Kidney (tissue), 13 donors: ENCODE measurements at regions not wholly inside any gene's neighbourhood (a gene's known extent, or its start where the extent isn't known, plus 50 kb on each side); places are given as distances from the start of the nearest gene placed in this dataset.
"Not testable (repeated sequence)": the region's sequence is repeated elsewhere in the genome, so short reads cannot be mapped to it uniquely, and the experiment has no call there.

ENCODE experiments used
- DNase-seq, 5 donors: peaks; one replicate each; pipeline ENCODE4 v3.0.0-alpha.2; 2013 to 2020
- FAIRE-seq: peaks from 2 replicates; lab custom pipeline; 2012; peaks lifted over from hg19 to GRCh38; lab: Jason Lieb, UNC
- H3K27ac ChIP-seq, 2 donors: one replicate each; pipeline ENCODE4 v1.7.0; 2013; ENCODE audit warnings: low read depth in 2 of 2, low read length in 2 of 2, inconsistent platforms in 1 of 2
- H3K27me3 ChIP-seq: one replicate; pipeline ENCODE4 v1.7.1; 2013; ENCODE audit warnings: low read length, inconsistent platforms; ENCODE audit not compliant: control insufficient read depth, insufficient read depth
- H3K36me3 ChIP-seq, 3 donors: one replicate each; pipeline versions ENCODE4 v1.7.0 to v1.7.1; 2013; ENCODE audit warnings: low read length in 3 of 3, control low read depth in 1 of 3, inconsistent platforms in 1 of 3; ENCODE audit not compliant: insufficient read depth in 3 of 3, control insufficient read depth in 2 of 3
- H3K4me1 ChIP-seq, 3 donors: one replicate each; pipeline versions ENCODE4 v1.7.0 to v1.7.1; 2013; ENCODE audit warnings: low read length in 3 of 3, inconsistent platforms in 1 of 3, low read depth in 1 of 3; ENCODE audit not compliant: control insufficient read depth in 2 of 3, insufficient read depth in 2 of 3
- H3K4me3 ChIP-seq, 3 donors: one replicate each; pipeline versions ENCODE4 v1.7.0 to v1.8.1; 2013; ENCODE audit warnings: low read length in 3 of 3, control low read depth in 1 of 3, inconsistent platforms in 1 of 3
- H3K9ac ChIP-seq, 3 donors: one replicate each; pipeline versions ENCODE4 v1.7.0 to v1.7.1; 2013; ENCODE audit warnings: low read length in 3 of 3, control low read depth in 1 of 3, inconsistent platforms in 1 of 3
- H3K9me3 ChIP-seq, 3 donors: one replicate each; pipeline versions ENCODE4 v1.7.0 to v1.7.1; 2013; ENCODE audit warnings: low read length in 3 of 3, control low read depth in 1 of 3, inconsistent platforms in 1 of 3; ENCODE audit not compliant: control insufficient read depth in 2 of 3, insufficient read depth in 1 of 3
- CTCF ChIP-seq: IDR thresholded peaks from 3 replicates; pipeline ENCODE4 v1.5.1; 2012; ENCODE audit warnings: mild to moderate bottlenecking, moderate library complexity, borderline replicate concordance; ENCODE audit not compliant: insufficient read depth; ENCODE audit errors: extremely low read depth
- intact Hi-C: fragments of 100-400 bp; cut with DNase I; formaldehyde crosslinking; loops from one replicate; pipeline ENCODE4 v1.11.1; 2022
- donor health status: control.
- donor health status: control.
- donor health status: control.
- donor health status: control.
- donor health status: control.
- donor health status: DM: yes; HTN: yes; CAD: no.
- donor health status: Normal renal cell carcinoma (clear cell type).

- FAIRE-seq (no peak), DNase-seq (peak in 1 of 5 donors; percentile 35)
- Histone ChIP-seq H3K4me1 (peaks cover 0 to 3% (median 0%) of the 10 kb centered on the region in 3 donors), H3K9ac (no peak overlapping the region), H3K9me3 (no peaks in the 10 kb centered on the region), H3K27me3 (no peaks in the 10 kb centered on the region), H3K27ac (no peak overlapping the region), H3K4me3 (no peak overlapping the region), H3K36me3 (no peaks in the 10 kb centered on the region)
- TF ChIP-seq CTCF: no peak
- intact Hi-C loops: no loop called here
Observed at GRCh38 chr17:49898366-49899190, 50.7 kb upstream of the TAC4 start.

DNA sequence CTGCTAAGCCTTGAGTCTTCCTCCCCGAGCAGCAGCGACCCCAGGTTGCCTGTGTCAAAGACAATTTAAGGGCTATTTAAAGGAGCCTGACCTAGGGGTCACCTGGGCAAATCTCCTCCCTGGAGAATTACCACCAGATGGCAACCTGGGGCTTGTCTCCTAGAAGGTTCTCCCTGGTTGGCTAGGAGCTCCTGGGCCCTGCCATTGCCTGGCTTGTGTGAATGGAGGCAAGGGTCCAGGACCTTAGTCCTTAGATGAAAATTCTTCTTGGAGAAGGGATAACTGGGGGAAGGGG, 51.3 kb upstream of the TAC4 start:
- intact Hi-C loops: no loop called here
- H3K27me3 ChIP-seq: no peaks in the 10 kb centered on the region

DNA sequence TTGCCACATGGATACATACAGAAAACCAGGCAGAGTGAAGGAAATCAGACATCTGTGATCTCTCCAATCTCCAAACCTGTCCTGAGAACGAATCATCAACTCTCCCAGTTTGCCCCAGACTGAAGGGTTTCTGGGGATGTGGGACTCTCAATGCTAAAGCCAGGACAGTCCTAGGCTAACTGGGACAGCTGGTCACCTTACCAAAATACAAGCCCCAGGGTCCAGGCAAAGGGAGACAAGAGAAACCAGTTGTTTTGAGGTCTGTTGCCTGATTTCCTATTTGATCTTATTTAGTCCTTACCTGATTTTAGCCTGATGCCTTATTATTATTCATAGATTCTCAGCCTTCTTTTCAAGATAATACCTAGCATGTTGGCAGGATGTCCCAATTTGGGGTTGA, 51.7 kb upstream of the TAC4 start:
- no peaks in the 10 kb centered on the region for H3K9me3 ChIP-seq
- H3K36me3 ChIP-seq: no peaks in the 10 kb centered on the region
- no peak overlapping the region for H3K9ac ChIP-seq
- H3K4me1 ChIP-seq: peaks cover 0 to 3% (median 0%) of the 10 kb centered on the region in 3 donors
- no peaks in the 10 kb centered on the region for H3K27me3 ChIP-seq
- TF ChIP-seq CTCF: no peak
- no peak overlapping the region for H3K4me3 ChIP-seq
- intact Hi-C loops: no loop called here
- no peak for FAIRE-seq
- H3K27ac ChIP-seq: no peak overlapping the region
- DNase-seq: no peak

More for the DNA sequence above, 51.3 kb upstream of the TAC4 start:
- peak in 1 of 5 donors; percentile 44 for DNase-seq
- FAIRE-seq: no peak
- H3K9ac ChIP-seq: no peak overlapping the region
- no peak overlapping the region for H3K4me3 ChIP-seq
- H3K27ac ChIP-seq: no peak overlapping the region
- H3K9me3 ChIP-seq: no peaks in the 10 kb centered on the region
- H3K4me1 ChIP-seq: peaks cover 0 to 3% (median 0%) of the 10 kb centered on the region in 3 donors
- H3K36me3 ChIP-seq: no peaks in the 10 kb centered on the region
- TF ChIP-seq CTCF: no peak

- FAIRE-seq: not testable (repeated sequence)
Observed at GRCh38 chr17:49900801-49901200, 52.9 kb upstream of the TAC4 start.

More at GRCh38 chr17:49900801-49901200, 52.9 kb upstream of the TAC4 start:
- intact Hi-C loops, H3K4me1 ChIP-seq, H3K27ac ChIP-seq, H3K4me3 ChIP-seq, H3K27me3 ChIP-seq, H3K9me3 ChIP-seq, DNase-seq, H3K9ac ChIP-seq, H3K36me3 ChIP-seq: not testable (repeated sequence)
